HepG2 (cell line): ENCODE measurements at regions not wholly inside any gene's neighbourhood (a gene's known extent, or its start where the extent isn't known, plus 50 kb on each side); places are given as distances from the start of the nearest gene placed in this dataset.
A peak's percentile ranks its signal among the peaks of the same experiment; 100 is the strongest.

Source experiments
- ATAC-seq: fragments of 200-7000 bp; cut with Tn5 transposase; 3 replicates; pipeline ENCODE4 v1.9.1; 2020; ENCODE audit warnings: mild to moderate bottlenecking, moderate library complexity
- BruUV-seq: library from RNA; stranded (reverse); fragments of 400-500 nt; replicated peaks from 2 replicates; lab custom pipeline; 2021; lab: Mats Ljungman, UMichigan
- CTCF ChIA-PET: fragments of 300-600 bp; formaldehyde crosslinking; extraction: SDS; loops from one replicate; lab custom pipeline; 2021; ENCODE audit warnings: low total read pairs, inconsistent platforms, low intra/inter-chr PET ratio; lab: Yijun Ruan, JAX
- POLR2A ChIA-PET: fragments of 350-600 bp; sonication (Branson Sonifier 250); formaldehyde crosslinking; loops from one replicate; lab custom pipeline; 2020; ENCODE audit warnings: antibody characterized with exemption, inconsistent platforms; lab: Yijun Ruan, JAX
- DNase-seq: peaks from one replicate; pipeline ENCODE4 v3.0.0-alpha.2; 2015; ENCODE audit warnings: low spot score
- FAIRE-seq: peaks from 3 replicates; lab custom pipeline; 2011; peaks lifted over from hg19 to GRCh38; lab: Jason Lieb, UNC
- H2AFZ ChIP-seq: one replicate; pipeline ENCODE4 v1.6.1; 2011; ENCODE audit warnings: low read length, inconsistent platforms
- H3K27ac ChIP-seq: fragments of 300-600 bp; 3 replicates; pipeline ENCODE4 v1.8.0; 2011; ENCODE audit warnings: mixed run types, mild to moderate bottlenecking, mixed read lengths, low read length, inconsistent platforms; ENCODE audit not compliant: insufficient read depth; ENCODE audit errors: extremely low read length
- H3K27me3 ChIP-seq, 2 experiments: fragments of 200-600 bp in 1 of 2; 2 replicates in 1 of 2; 3 replicates in 1 of 2; pipeline versions ENCODE4 v1.6.0 to v1.8.0; 2011; ENCODE audit warnings: low read length in 2 of 2, mild to moderate bottlenecking in 2 of 2, moderate library complexity in 2 of 2, inconsistent platforms in 1 of 2; ENCODE audit not compliant: insufficient read depth in 2 of 2, control insufficient read depth in 1 of 2
- H3K36me3 ChIP-seq, 2 experiments: fragments of 200-600 bp in 1 of 2; replicated peaks in 1 of 2; 2 replicates in 1 of 2; 3 replicates in 1 of 2; pipeline versions ENCODE4 v1.5.1 to v1.8.0; 2011; ENCODE audit warnings: low read length in 2 of 2, inconsistent platforms in 1 of 2; ENCODE audit not compliant: insufficient read depth in 2 of 2, control insufficient read depth in 1 of 2
- H3K4me1 ChIP-seq: 2 replicates; pipeline ENCODE4 v1.5.1; 2012; ENCODE audit warnings: low read length, inconsistent platforms; ENCODE audit not compliant: insufficient read depth
- H3K4me2 ChIP-seq: 2 replicates; pipeline ENCODE4 v1.6.0; 2011; ENCODE audit warnings: low read depth, low read length, inconsistent platforms
- H3K4me3 ChIP-seq, 3 experiments: fragments of 200-600 bp in 1 of 3; sonication (generic), shearing (Covaris generic) in 1 of 3; replicated peaks in 1 of 3; 2 replicates each; pipeline ENCODE4 v1.5.1; 2011 to 2016; ENCODE audit warnings: low read length in 3 of 3, inconsistent platforms in 2 of 3, low read depth in 2 of 3, mild to moderate bottlenecking in 2 of 3, control low read depth in 1 of 3, mixed read lengths in 1 of 3; ENCODE audit not compliant: insufficient read depth in 1 of 3
- H3K79me2 ChIP-seq: one replicate; pipeline ENCODE4 v1.6.1; 2011; ENCODE audit warnings: low read length, inconsistent platforms; ENCODE audit not compliant: insufficient read depth
- H3K9ac ChIP-seq: 2 replicates; pipeline ENCODE4 v1.6.0; 2011; ENCODE audit warnings: mild to moderate bottlenecking, low read depth, low read length, inconsistent platforms; ENCODE audit not compliant: insufficient read depth
- H3K9me3 ChIP-seq: 2 replicates; pipeline ENCODE4 v1.5.1; 2012; ENCODE audit warnings: mild to moderate bottlenecking, low read length
- H4K20me1 ChIP-seq: 2 replicates; pipeline ENCODE4 v1.6.0; 2011; ENCODE audit warnings: inconsistent platforms, mild to moderate bottlenecking, low read length, moderate library complexity; ENCODE audit not compliant: insufficient read depth
- CCAR2 ChIP-seq: fragments of 200-400 bp; formaldehyde crosslinking; optimal IDR thresholded peaks from 2 replicates; pipeline ENCODE3; 2018; ENCODE audit warnings: low read depth, mild to moderate bottlenecking, low read length, moderate library complexity
- MTF2 ChIP-seq: sonication (generic); formaldehyde crosslinking; IDR thresholded peaks from 2 replicates; pipeline ENCODE4 v1.5.0; 2020; ENCODE audit warnings: missing genetic modification reagents, borderline replicate concordance
- ZFX ChIP-seq: sonication (generic); formaldehyde crosslinking; IDR thresholded peaks from 2 replicates; pipeline ENCODE4 v1.4.0; 2020; ENCODE audit warnings: mild to moderate bottlenecking, low read depth, missing genetic modification reagents, moderate library complexity
- ZFY ChIP-seq: sonication (generic); formaldehyde crosslinking; IDR thresholded peaks from 2 replicates; pipeline ENCODE4 v1.4.0; 2020; ENCODE audit warnings: missing genetic modification reagents
- ZNF280D ChIP-seq: sonication (generic); formaldehyde crosslinking; IDR thresholded peaks from 2 replicates; pipeline ENCODE4 v1.5.1; 2020; ENCODE audit warnings: mild to moderate bottlenecking, missing genetic modification reagents
- WGBS: methylation state at CpG from one replicate; pipeline ENCODE4 v1.1.6; 2017; ENCODE audit warnings: low lambda C conversion rate; 5-methylcytosine and 5-hydroxymethylcytosine counted together
- in situ Hi-C: cut with HindIII; loops from 2 replicates; pipeline ENCODE4 v1.10.0; 2017; ENCODE audit warnings: low pct_unique_long_range_greater_than_20kb; ENCODE audit not compliant: extremely low pct_ligation_motif_present
- intact Hi-C: fragments of 100-400 bp; cut with micrococcal nuclease; formaldehyde crosslinking; loops from one replicate; pipeline ENCODE4 v1.10.0; 2022; ENCODE audit not compliant: unreplicated experiment

GRCh38 chr9:126275386-126276001, 51.1 kb upstream of the MVB12B start:
- peaks cover 1 to 22% of the 10 kb centered on the region in 2 experiments; a peak in 4 of 5 replicates for H3K27me3 ChIP-seq
- H3K9me3 ChIP-seq: no peaks in the 10 kb centered on the region
- no peak overlapping the region for H3K4me3 ChIP-seq
- peak; percentile 79 for ATAC-seq
- no peak overlapping the region for H3K9ac ChIP-seq
- CTCF ChIA-PET: no interaction called here
- H3K36me3 ChIP-seq: no peaks in the 10 kb centered on the region
- TF ChIP-seq ZFY (CRISPR knock-in tag): 0 out of 2 replicates have a peak, but pooled peaks have one; percentile 43
- TF ChIP-seq MTF2: no peak
- TF ChIP-seq ZFX (CRISPR knock-in tag): peak; percentile 40
- TF ChIP-seq CCAR2: no peak
- TF ChIP-seq ZNF280D (CRISPR knock-in tag): no peak
- TF ChIP-seq, all 625 proteins: peak for 2
- Histone ChIP-seq H3K79me2 (no peaks in the 10 kb centered on the region), H3K4me2 (peak overlapping the region; percentile 39), H3K4me1 (no peaks in the 10 kb centered on the region), H4K20me1 (no peaks in the 10 kb centered on the region), H2AFZ (no peak overlapping the region), H3K27ac (no peak overlapping the region)
- POLR2A ChIA-PET: no interaction called here
- BruUV-seq: no TSS peak
- in situ Hi-C loops (no loop called here), intact Hi-C loops (no loop called here)
- FAIRE-seq (no peak), DNase-seq (no peak)
- 9% methylated on average over 10 of the region's 13 CpGs for WGBS
